Hypothalamus (tissue), 51 donors: ENCODE measurements at regions not wholly inside any gene's neighbourhood (a gene's known extent, or its start where the extent isn't known, plus 50 kb on each side); places are given as distances from the start of the nearest gene placed in this dataset.

Source experiments
- DNase-seq, 51 donors: peaks; one replicate each; lab custom pipeline; 2025; lab: John Stamatoyannopoulos, UW

- no peak for DNase-seq
Measured at GRCh38 chr6:8664700-8665099, 229.4 kb upstream of the SLC35B3 start.

DNA sequence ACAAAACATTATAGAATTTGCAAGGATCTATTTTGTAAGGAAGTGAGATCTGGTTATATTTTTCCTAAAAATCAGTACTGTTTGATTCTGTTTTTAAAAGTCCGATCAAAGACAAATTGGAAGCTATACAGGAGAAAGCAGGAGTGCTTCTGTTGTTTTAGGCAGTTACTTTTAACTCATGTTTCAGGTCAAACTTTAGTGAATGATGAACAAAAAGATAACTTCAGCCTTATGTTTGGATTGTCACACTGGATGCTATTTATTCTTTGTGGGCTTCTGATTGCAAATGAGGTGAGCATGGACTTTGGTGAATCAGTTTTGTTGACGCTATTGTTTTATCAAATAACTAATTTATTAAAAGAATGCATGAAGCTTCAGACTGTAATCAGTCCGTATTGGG lies 228.7 kb upstream of the SLC35B3 start:
- no peak for DNase-seq

DNA sequence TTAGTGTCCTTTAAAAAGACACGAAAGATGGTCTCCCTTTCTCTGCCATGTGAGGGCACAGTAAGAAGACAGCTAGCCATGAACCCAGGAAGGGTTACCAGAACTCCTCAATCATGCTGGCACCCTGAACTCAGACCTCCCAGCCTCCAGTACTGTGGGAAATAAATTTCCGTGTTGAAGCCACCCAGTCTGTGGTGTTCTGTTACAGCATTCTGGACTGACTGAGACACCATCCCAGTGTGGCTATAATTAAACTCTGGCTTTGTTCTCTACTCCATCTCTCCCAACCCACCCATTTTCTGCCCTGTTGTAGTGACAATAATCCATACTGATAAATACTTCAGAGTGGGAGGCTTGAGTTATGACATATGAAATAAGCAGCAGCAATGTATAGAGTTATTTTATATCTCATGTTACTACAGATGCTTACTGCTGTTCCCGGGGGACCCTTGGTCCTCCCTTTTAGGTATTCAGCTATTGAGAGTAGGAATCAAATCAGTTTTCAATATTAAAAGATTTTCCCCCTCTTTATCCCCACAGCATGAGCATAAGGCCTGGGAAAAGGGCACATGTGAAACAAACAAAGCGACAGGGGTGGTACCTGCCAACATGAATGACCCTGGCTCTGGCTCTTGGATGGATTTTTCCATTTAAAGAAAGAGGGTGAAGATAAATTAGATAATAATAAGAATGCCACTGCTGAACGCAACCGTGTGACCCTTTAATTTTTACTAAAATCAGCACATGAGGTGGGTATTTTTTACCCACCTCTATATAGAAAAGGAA lies 224.3 kb upstream of the SLC35B3 start:
- no peak for DNase-seq

- no peak for DNase-seq
Measured at GRCh38 chr6:8658416-8658815, 223.1 kb upstream of the SLC35B3 start.

DNA sequence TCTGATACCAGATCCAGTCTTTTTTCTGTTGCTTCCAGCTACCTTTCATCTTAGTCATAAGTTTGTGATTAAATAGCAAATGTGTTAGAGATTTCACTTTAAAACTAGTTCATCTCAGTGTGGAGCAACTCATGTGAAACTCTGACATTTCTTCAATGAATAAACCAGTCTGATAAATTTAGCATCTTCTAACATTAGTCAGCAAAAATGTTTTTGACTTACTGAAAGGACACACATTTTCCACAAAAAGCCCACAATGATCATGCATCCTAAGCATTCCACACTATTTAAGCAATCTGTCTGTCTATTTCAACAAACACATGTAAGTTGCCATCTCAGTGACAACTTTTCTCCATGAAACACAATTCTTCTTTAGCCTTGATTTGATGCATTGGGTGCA lies 222.2 kb upstream of the SLC35B3 start:
- no peak for DNase-seq

DNA sequence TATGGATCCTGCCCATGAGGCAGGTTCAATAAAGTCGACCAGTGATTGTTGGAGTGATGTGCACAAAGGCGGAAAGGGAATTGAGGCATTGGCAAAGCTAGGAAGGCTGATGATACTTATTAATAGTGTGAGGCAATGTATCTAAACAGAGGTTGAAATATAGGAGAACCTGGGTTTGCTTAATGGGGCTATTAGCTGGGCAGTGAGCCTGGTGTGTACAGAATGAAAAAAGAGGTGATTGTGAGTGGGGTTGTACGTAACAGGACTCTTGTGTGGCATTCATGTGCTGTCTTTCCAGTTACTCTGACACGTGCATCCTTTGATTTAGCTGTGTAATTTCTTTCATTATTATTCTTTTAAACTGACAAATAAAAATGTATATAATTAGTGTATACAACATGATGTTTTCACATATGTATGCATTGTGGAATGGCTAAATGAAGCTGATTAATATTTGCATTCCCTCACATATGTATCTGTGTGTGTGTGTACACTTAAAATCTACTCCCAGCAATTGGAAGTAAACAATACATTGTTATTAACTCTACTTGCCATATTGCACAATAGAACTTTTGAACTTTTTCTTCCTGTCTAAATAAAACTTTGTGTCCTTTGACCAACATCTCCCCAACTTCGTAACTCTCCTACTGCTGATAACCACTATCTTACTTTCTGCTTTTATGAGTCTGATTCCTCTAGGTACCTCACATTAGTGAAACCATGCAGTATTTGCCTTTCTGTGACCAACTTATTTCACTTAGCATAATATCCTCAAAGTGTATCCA lies 220.5 kb upstream of the SLC35B3 start:
- DNase-seq, result no peak

DNA sequence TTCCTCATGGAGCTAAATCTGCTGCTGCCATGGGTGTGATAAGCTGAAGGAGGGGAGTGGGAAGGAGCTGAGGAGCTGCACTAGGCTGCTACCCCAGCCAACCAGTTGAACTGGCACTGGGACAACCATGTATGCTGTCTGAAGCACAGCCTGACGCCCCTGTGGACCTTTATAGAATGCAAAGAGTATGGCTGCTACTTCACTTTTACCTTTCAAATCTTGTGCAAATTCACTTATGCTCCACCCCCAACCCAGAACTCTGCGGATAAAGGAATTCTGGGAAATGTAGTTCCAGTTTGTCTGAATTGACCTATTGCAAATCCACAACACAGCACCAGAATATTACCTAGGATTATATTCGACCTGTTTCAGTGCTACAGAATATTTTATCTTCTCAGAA lies 217.4 kb upstream of the SLC35B3 start:
- no peak for DNase-seq

DNA sequence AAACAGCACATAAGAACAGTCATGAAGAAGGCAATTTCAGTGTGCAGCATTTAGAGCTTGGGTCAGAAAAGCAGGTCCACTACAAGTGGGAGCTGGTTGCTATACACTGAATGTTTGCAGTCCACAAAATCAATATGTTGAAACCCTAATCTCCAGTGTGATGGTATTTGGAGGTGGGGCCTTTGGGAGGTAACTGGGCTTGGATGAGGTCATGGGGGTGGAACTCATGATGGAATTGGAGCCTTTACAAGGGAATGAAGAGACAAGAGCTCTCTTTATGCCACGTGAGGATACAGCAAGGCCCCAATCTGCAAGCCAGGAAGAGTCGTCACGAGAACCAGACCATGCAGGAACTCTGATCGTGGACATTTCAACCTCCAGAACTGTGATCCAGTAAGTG lies 216.7 kb upstream of the SLC35B3 start:
- no peak for DNase-seq

GRCh38 chr6:8645212-8645611 lies 209.9 kb upstream of the SLC35B3 start:
- no peak for DNase-seq

DNA sequence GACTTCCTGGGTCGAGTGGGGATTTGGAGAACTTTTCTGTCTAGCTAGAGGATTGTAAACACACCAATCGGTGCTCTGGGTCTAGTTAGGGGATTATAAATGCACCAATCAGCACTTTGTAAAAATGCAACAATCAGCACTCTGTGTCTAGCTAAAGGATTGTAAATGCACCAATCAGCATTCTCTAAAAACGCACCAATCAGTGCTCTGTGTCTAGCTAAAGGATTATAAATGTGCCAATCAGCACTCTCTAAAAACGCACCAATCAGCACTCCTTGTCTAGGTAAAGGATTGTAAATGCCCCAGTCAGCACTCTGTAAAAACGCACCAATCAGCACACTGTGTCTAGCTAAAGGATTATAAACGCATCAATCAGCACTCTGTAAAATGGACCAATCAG lies 209.0 kb upstream of the SLC35B3 start:
- no peak for DNase-seq

DNA sequence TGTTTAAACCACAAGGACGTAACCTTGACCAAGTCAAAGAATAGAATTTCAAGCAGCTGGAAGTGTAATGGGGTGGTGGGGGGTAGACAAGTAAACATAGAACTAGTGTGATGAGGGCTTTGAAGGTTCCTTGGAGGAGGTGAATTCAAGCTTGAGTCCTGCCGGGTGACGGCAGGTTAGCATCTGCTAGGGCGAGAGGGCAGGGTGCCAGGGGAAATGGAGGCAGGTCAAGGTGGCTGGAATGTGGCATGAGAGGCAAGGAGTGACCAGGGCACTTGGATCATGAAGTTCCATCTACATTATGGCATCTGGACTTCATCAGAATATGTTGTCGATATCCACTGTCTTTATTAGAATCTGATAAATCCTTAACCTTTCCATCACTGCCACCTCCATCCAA lies 207.5 kb upstream of the SLC35B3 start:
- DNase-seq, result no peak

- DNase-seq, result no peak
Measured at GRCh38 chr6:8642131-8642530, 206.8 kb upstream of the SLC35B3 start.

- no peak for DNase-seq
Measured at GRCh38 chr6:8639928-8640649, 204.7 kb upstream of the SLC35B3 start.

- no peak for DNase-seq
Measured at GRCh38 chr6:8637896-8638597, 202.7 kb upstream of the SLC35B3 start.

- no peak for DNase-seq
Measured at GRCh38 chr6:8633762-8634161, 198.4 kb upstream of the SLC35B3 start.

GRCh38 chr6:8628736-8629135 lies 193.4 kb upstream of the SLC35B3 start:
- no peak for DNase-seq

DNA sequence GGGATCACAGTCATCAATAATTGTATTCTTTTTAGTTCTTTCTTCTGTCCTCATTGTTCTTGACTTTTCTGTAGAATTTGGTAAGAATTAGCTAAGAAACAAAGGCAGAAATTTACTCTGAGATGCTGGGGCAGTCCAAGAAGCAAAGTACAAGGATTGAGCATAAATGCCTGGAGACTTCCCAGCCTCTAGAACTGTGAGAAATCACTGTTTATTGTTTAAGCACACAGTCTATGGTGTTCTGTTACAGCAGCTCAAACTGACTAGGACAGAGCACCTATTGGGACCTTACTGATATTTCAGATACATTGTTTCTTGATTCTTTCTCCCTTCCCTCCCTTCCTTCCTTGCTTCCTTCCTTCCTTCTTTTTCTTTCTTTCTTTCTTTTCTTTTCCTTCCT lies 192.7 kb upstream of the SLC35B3 start:
- no peak for DNase-seq

DNA sequence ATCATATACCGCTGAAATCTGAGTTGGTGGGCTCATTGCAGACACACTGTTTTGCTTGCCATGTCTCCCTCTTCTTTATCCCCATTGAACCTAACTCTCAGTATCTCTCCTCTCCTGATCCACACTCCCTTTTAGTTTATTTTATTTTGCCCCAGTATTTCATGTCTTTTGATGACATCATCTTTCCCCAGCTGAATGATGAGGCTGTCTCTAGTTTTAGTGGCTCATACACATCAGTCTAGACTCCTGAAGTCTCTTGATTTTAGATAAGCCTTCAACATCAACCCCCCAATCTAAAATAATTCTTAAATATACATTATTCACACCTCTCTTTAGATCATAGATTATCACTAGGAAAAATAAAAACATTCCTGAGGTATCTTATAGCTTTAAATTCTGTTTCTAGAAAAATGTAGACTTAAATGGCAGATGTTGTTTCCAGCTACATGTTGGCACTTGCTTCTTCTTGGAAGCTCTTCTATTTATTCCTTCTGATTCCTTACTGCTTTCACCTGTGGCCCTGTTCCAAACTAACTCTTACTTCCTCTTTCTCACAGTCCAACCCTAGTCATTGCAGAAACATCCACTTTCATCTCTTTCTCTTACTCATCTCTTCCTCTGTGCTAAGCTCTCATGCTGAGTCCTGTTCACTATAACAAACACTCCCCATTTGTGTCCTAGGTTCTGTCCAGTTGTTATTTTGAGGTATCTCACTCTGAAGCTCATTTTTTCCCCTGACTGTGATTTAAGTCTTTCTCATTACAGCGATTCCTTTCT lies 191.9 kb upstream of the SLC35B3 start:
- DNase-seq, result no peak

- no peak for DNase-seq
Measured at GRCh38 chr6:8624665-8625064, 189.3 kb upstream of the SLC35B3 start.

GRCh38 chr6:8623441-8623840 lies 188.1 kb upstream of the SLC35B3 start:
- no peak for DNase-seq
